Fibroblast of peridontal ligament (primary cell): ENCODE measurements at regions not wholly inside any gene's neighbourhood (a gene's known extent, or its start where the extent isn't known, plus 50 kb on each side); places are given as distances from the start of the nearest gene placed in this dataset.
"Not testable (repeated sequence)": the region's sequence is repeated elsewhere in the genome, so short reads cannot be mapped to it uniquely, and the experiment has no call there.

Source experiments
- DNase-seq: peaks from one replicate; pipeline ENCODE4 v3.0.0-alpha.2; 2010; ENCODE audit errors: extremely low read depth

- no peak for DNase-seq
Observed at GRCh38 chr17:71192039-71192555, 928.7 kb upstream of the SOX9 start.

- peak; percentile 40 for DNase-seq
Observed at GRCh38 chr17:71192848-71193247, 928.0 kb upstream of the SOX9 start.

- no peak for DNase-seq
Observed at GRCh38 chr17:71200597-71200996, 920.2 kb upstream of the SOX9 start.

GRCh38 chr17:71201639-71202038 lies 919.2 kb upstream of the SOX9 start:
- no peak for DNase-seq

GRCh38 chr17:71202449-71202848 lies 918.4 kb upstream of the SOX9 start:
- no peak for DNase-seq

- DNase-seq = peak; percentile 31
Observed at GRCh38 chr17:71203953-71204352, 916.9 kb upstream of the SOX9 start.

GRCh38 chr17:71205951-71206350 lies 914.9 kb upstream of the SOX9 start:
- not testable (repeated sequence) for DNase-seq

GRCh38 chr17:71208111-71208704 lies 912.6 kb upstream of the SOX9 start:
- DNase-seq = peak; percentile 85

- no peak for DNase-seq
Observed at GRCh38 chr17:71213936-71214335, 906.9 kb upstream of the SOX9 start.

- no peak for DNase-seq
Observed at GRCh38 chr17:71217769-71218168, 903.1 kb upstream of the SOX9 start.

- DNase-seq = peak; percentile 11
Observed at GRCh38 chr17:71224824-71225575, 895.8 kb upstream of the SOX9 start.

GRCh38 chr17:71227841-71228240 lies 893.0 kb upstream of the SOX9 start:
- no peak for DNase-seq

- DNase-seq = peak; percentile 27
Observed at GRCh38 chr17:71229070-71229469, 891.8 kb upstream of the SOX9 start.

- DNase-seq = peak; percentile 9
Observed at GRCh38 chr17:71232801-71233559, 887.8 kb upstream of the SOX9 start.

- no peak for DNase-seq
Observed at GRCh38 chr17:71234349-71234748, 886.5 kb upstream of the SOX9 start.

- peak; percentile 84 for DNase-seq
Observed at GRCh38 chr17:71237903-71238538, 882.8 kb upstream of the SOX9 start.

- DNase-seq = peak; percentile 32
Observed at GRCh38 chr17:71247441-71248015, 873.3 kb upstream of the SOX9 start.

GRCh38 chr17:71251276-71251675 lies 869.5 kb upstream of the SOX9 start:
- peak; percentile 49 for DNase-seq

GRCh38 chr17:71251951-71252350 lies 868.9 kb upstream of the SOX9 start:
- peak; percentile 76 for DNase-seq

- no peak for DNase-seq
Observed at GRCh38 chr17:71252436-71252835, 868.4 kb upstream of the SOX9 start.

- no peak for DNase-seq
Observed at GRCh38 chr17:71257096-71257495, 863.7 kb upstream of the SOX9 start.
